SK-MEL-5 (cell line): ENCODE measurements at regions not wholly inside any gene's neighbourhood (a gene's known extent, or its start where the extent isn't known, plus 50 kb on each side); places are given as distances from the start of the nearest gene placed in this dataset.
A peak's percentile ranks its signal among the peaks of the same experiment; 100 is the strongest.
"Not testable (repeated sequence)": the region's sequence is repeated elsewhere in the genome, so short reads cannot be mapped to it uniquely, and the experiment has no call there.

Experiments
- DNase-seq: peaks from one replicate; pipeline ENCODE4 v3.0.0-alpha.2; 2016; ENCODE audit warnings: low read depth, low spot score
- in situ Hi-C: cut with HindIII; loops from 2 replicates; pipeline ENCODE4 v1.10.0; 2016; ENCODE audit warnings: low sequenced_read_pairs, high pct_unique_total_duplicates, low pct_unique_long_range_greater_than_20kb

- DNase-seq: no peak
- in situ Hi-C loops: no loop called here
Observed at GRCh38 chr5:127205147-127205546, 85.4 kb upstream of the MEGF10 start.

GRCh38 chr5:127206320-127207113 lies 84.1 kb upstream of the MEGF10 start:
- DNase-seq: peak; percentile 82
- in situ Hi-C loops: no loop called here

- in situ Hi-C loops: no loop called here
- DNase-seq: no peak
Observed at GRCh38 chr5:127210042-127210441, 80.6 kb upstream of the MEGF10 start.

GRCh38 chr5:127213231-127213630 lies 77.4 kb upstream of the MEGF10 start:
- no peak for DNase-seq
- in situ Hi-C loops: no loop called here

- DNase-seq: no peak
- in situ Hi-C loops: no loop called here
Observed at GRCh38 chr5:127216143-127216542, 74.5 kb upstream of the MEGF10 start.

GRCh38 chr5:127216898-127217675 lies 73.5 kb upstream of the MEGF10 start:
- in situ Hi-C loops: no loop called here
- no peak for DNase-seq

GRCh38 chr5:127221936-127222335 lies 68.7 kb upstream of the MEGF10 start:
- DNase-seq, in situ Hi-C loops: not testable (repeated sequence)

GRCh38 chr5:127222571-127223156 lies 67.9 kb upstream of the MEGF10 start:
- DNase-seq, in situ Hi-C loops: not testable (repeated sequence)

GRCh38 chr5:127223256-127223974 lies 67.2 kb upstream of the MEGF10 start:
- in situ Hi-C loops: no loop called here
- DNase-seq: no peak

- in situ Hi-C loops: no loop called here
- DNase-seq: no peak
Observed at GRCh38 chr5:127227881-127228280, 62.7 kb upstream of the MEGF10 start.

- in situ Hi-C loops: no loop called here
- no peak for DNase-seq
Observed at GRCh38 chr5:127228540-127229184, 61.9 kb upstream of the MEGF10 start.

GRCh38 chr5:127229185-127229889 lies 61.3 kb upstream of the MEGF10 start:
- in situ Hi-C loops: no loop called here
- no peak for DNase-seq

GRCh38 chr5:127231118-127231517 lies 59.5 kb upstream of the MEGF10 start:
- in situ Hi-C loops: no loop called here
- no peak for DNase-seq

GRCh38 chr5:127233590-127233989 lies 57.0 kb upstream of the MEGF10 start:
- DNase-seq: no peak
- in situ Hi-C loops: no loop called here

GRCh38 chr5:127235136-127235535 lies 55.5 kb upstream of the MEGF10 start:
- no peak for DNase-seq
- in situ Hi-C loops: no loop called here

- in situ Hi-C loops: no loop called here
- no peak for DNase-seq
Observed at GRCh38 chr5:127236254-127236653, 54.3 kb upstream of the MEGF10 start.
